H9 (cell line): ENCODE measurements at regions not wholly inside any gene's neighbourhood (a gene's known extent, or its start where the extent isn't known, plus 50 kb on each side); places are given as distances from the start of the nearest gene placed in this dataset.
A peak's percentile ranks its signal among the peaks of the same experiment; 100 is the strongest.

Experiments used
- DNase-seq: peaks from one replicate; pipeline ENCODE4 v3.0.0-alpha.2; 2017
- H2AFZ ChIP-seq: one replicate; pipeline ENCODE4 v1.6.1; 2013; ENCODE audit warnings: mild to moderate bottlenecking, low read length, control low read depth, moderate library complexity
- H2AK5ac ChIP-seq: 2 replicates; pipeline ENCODE4 v1.6.1; 2013; ENCODE audit warnings: low read length, control low read depth, mixed read lengths; ENCODE audit not compliant: insufficient read length
- H2BK120ac ChIP-seq: one replicate; pipeline ENCODE4 v1.6.1; 2013; ENCODE audit warnings: low read depth, mild to moderate bottlenecking, low read length, control low read depth, inconsistent platforms; ENCODE audit not compliant: poor library complexity, severe bottlenecking
- H2BK12ac ChIP-seq: 2 replicates; pipeline ENCODE4 v1.6.1; 2013; ENCODE audit warnings: low read length, control low read depth, mixed read lengths, low read depth; ENCODE audit not compliant: insufficient read length
- H2BK15ac ChIP-seq: 2 replicates; pipeline ENCODE4 v1.6.1; 2013; ENCODE audit warnings: low read depth, low read length, control low read depth
- H2BK20ac ChIP-seq: one replicate; pipeline ENCODE4 v1.6.1; 2013; ENCODE audit warnings: low read depth, mild to moderate bottlenecking, low read length, control low read depth, inconsistent platforms; ENCODE audit not compliant: poor library complexity, severe bottlenecking
- H2BK5ac ChIP-seq: 2 replicates; pipeline ENCODE4 v1.6.1; 2013; ENCODE audit warnings: low read length, control low read depth, mixed read lengths; ENCODE audit not compliant: insufficient read length
- H3K14ac ChIP-seq: 2 replicates; pipeline ENCODE4 v1.6.1; 2013; ENCODE audit warnings: low read length, control low read depth; ENCODE audit not compliant: insufficient read depth
- H3K18ac ChIP-seq: 2 replicates; pipeline ENCODE4 v1.6.1; 2013; ENCODE audit warnings: low read depth, mild to moderate bottlenecking, mixed read lengths, low read length, control low read depth; ENCODE audit not compliant: insufficient read length
- H3K23ac ChIP-seq: 2 replicates; pipeline ENCODE4 v1.6.1; 2013; ENCODE audit warnings: low read length, control low read depth, mixed read lengths, low read depth; ENCODE audit not compliant: insufficient read length
- H3K23me2 ChIP-seq: 2 replicates; pipeline ENCODE4 v1.6.1; 2013; ENCODE audit warnings: low read depth, mild to moderate bottlenecking, mixed read lengths, low read length, control low read depth; ENCODE audit not compliant: insufficient read length, poor library complexity, severe bottlenecking
- H3K27ac ChIP-seq: 2 replicates; pipeline ENCODE4 v1.5.1; 2013; ENCODE audit warnings: low read length, control low read depth, mixed read lengths, low read depth; ENCODE audit not compliant: insufficient read length
- H3K27me3 ChIP-seq: 2 replicates; pipeline ENCODE4 v1.6.1; 2013; ENCODE audit warnings: low read length, control low read depth, inconsistent platforms; ENCODE audit not compliant: insufficient read depth
- H3K4ac ChIP-seq: 2 replicates; pipeline ENCODE4 v1.6.1; 2013; ENCODE audit warnings: low read depth, mild to moderate bottlenecking, control low read depth, inconsistent platforms, low read length, moderate library complexity
- H3K4me1 ChIP-seq: 2 replicates; pipeline ENCODE4 v1.6.1; 2013; ENCODE audit warnings: low read length, control low read depth, inconsistent platforms; ENCODE audit not compliant: insufficient read depth
- H3K4me2 ChIP-seq: 2 replicates; pipeline ENCODE4 v1.6.1; 2013; ENCODE audit warnings: low read length, control low read depth, mixed read lengths; ENCODE audit not compliant: insufficient read length, insufficient read depth
- H3K56ac ChIP-seq: 2 replicates; pipeline ENCODE4 v1.6.1; 2013; ENCODE audit warnings: low read depth, mild to moderate bottlenecking, mixed read lengths, low read length, control low read depth; ENCODE audit not compliant: insufficient read length
- H3K79me1 ChIP-seq: 2 replicates; pipeline ENCODE4 v1.6.1; 2013; ENCODE audit warnings: low read depth, mild to moderate bottlenecking, moderate library complexity, low read length, control low read depth, inconsistent platforms; ENCODE audit not compliant: insufficient read depth, poor library complexity, severe bottlenecking
- H3K79me2 ChIP-seq: 2 replicates; pipeline ENCODE4 v1.6.1; 2013; ENCODE audit warnings: low read length, control low read depth, inconsistent platforms; ENCODE audit not compliant: insufficient read depth
- H3K9ac ChIP-seq: 2 replicates; pipeline ENCODE4 v1.6.1; 2013; ENCODE audit warnings: low read length, control low read depth, mixed read lengths; ENCODE audit not compliant: insufficient read length; ENCODE audit errors: extremely low read depth
- H3K9me3 ChIP-seq: one replicate; pipeline ENCODE4 v1.6.1; 2013; ENCODE audit warnings: low read depth, low read length, inconsistent platforms; ENCODE audit not compliant: control insufficient read depth
- H3T11ph ChIP-seq: one replicate; pipeline ENCODE4 v1.6.1; 2013; ENCODE audit warnings: mild to moderate bottlenecking, low read length, control low read depth, inconsistent platforms
- H4K20me1 ChIP-seq: one replicate; pipeline ENCODE4 v1.6.1; 2013; ENCODE audit not compliant: control insufficient read depth, insufficient read length, insufficient read depth
- H4K5ac ChIP-seq: 2 replicates; pipeline ENCODE4 v1.6.1; 2013; ENCODE audit warnings: low read depth, mild to moderate bottlenecking, mixed read lengths, low read length, control low read depth; ENCODE audit not compliant: insufficient read length
- H4K8ac ChIP-seq: replicated peaks from 2 replicates; pipeline ENCODE4 v1.6.1; 2013; ENCODE audit warnings: low read length, control low read depth, mixed read lengths, low read depth; ENCODE audit not compliant: insufficient read length
- H4K91ac ChIP-seq: 2 replicates; pipeline ENCODE4 v1.6.1; 2013; ENCODE audit warnings: low read depth, mild to moderate bottlenecking, moderate library complexity, mixed read lengths, low read length, control low read depth; ENCODE audit not compliant: insufficient read length
- H3K27ac Mint-ChIP-seq, 3 experiments: 2 replicates in 2 of 3; 3 replicates in 1 of 3; pipeline ENCODE4 v1.8.0; 2020 to 2021; ENCODE audit warnings: mixed read lengths in 3 of 3, mild to moderate bottlenecking in 1 of 3, moderate library complexity in 1 of 3
- H3K27me3 Mint-ChIP-seq: 2 replicates; pipeline ENCODE4 v1.8.0; 2021; ENCODE audit warnings: low read depth, mild to moderate bottlenecking, moderate library complexity, mixed read lengths
- H3K36me3 Mint-ChIP-seq, 3 experiments: 2 replicates in 2 of 3; 3 replicates in 1 of 3; pipeline ENCODE4 v1.8.0; 2020 to 2021; ENCODE audit warnings: low read depth in 3 of 3, mixed read lengths in 3 of 3; ENCODE audit not compliant: insufficient read depth in 1 of 3
- H3K4me1 Mint-ChIP-seq, 2 experiments: 2 replicates each; pipeline ENCODE4 v1.8.0; 2020; ENCODE audit warnings: mixed read lengths in 2 of 2
- H3K4me3 Mint-ChIP-seq, 2 experiments: 2 replicates in 1 of 2; 3 replicates in 1 of 2; pipeline ENCODE4 v1.8.0; 2020 to 2021; ENCODE audit warnings: mild to moderate bottlenecking in 2 of 2, mixed read lengths in 2 of 2, moderate library complexity in 1 of 2
- H3K9me3 Mint-ChIP-seq, 2 experiments: 2 replicates in 1 of 2; 3 replicates in 1 of 2; pipeline ENCODE4 v1.8.0; 2020; ENCODE audit warnings: mild to moderate bottlenecking in 2 of 2, mixed read lengths in 2 of 2, moderate library complexity in 1 of 2
- WGBS: extraction: QIAGEN DNeasy Blood & Tissue Kit; methylation state at CpG from one replicate; pipeline ENCODE4 v1.1.7; 2013; ENCODE audit warnings: missing lambda C conversion rate, low lambda C conversion rate, mixed read lengths; ENCODE audit not compliant: insufficient read length; ENCODE audit errors: extremely low coverage; 5-methylcytosine and 5-hydroxymethylcytosine counted together
- TF ChIP-seq, protein P1 (sequence below): fragments of 200-600 bp; sonication (generic); conservative IDR thresholded peaks from 3 replicates; pipeline ENCODE4 v1.8.0; 2021; ENCODE audit warnings: antibody characterized with exemption, mild to moderate bottlenecking

DNA sequence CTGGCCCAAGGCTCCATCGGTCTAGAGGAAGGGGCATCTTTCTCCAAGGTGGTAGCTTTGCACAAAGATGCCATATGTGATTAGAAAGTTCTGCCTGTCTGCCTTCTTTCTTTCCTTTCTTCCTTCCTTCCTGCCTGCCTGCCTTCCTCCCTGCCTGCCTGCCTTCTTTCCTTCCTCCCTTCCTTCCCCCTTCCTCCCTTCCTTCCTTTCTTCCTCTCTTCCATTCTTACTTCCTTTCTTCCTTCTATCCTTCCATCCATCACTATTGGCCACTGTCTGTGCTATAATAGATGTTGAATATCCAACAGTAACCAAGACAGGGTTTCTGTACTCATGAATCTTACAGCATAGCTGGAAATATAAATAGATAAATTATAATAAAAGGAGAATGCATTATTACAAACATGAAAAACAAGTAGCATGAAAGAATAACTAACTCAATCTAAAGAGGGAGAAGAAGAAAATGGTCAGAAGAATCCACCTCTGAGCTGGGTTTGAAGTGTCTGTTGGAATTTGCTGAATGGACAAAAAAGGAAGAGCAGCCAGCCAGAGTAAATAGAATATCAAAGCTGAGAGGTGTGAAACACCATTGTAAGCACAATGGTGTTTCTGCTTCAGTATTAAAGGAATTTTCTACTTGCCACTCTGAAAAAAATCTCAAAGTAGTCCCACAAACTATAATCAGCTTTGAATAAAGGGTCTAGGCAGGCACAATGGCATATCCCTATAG is 250.6 kb upstream of the NR5A2 start:
- DNase-seq, result no peak
- H3K27me3 Mint-ChIP-seq, result no peaks in the 10 kb centered on the region
- Histone ChIP-seq H2BK15ac (no peak overlapping the region), H2BK120ac (no peak overlapping the region), H3K23me2 (no peaks in the 10 kb centered on the region), H3K4ac (no peak overlapping the region), H2BK5ac (no peak overlapping the region), H3K4me1 (no peaks in the 10 kb centered on the region), H4K5ac (no peak overlapping the region), H3K27me3 (no peaks in the 10 kb centered on the region), H3K9me3 (no peaks in the 10 kb centered on the region), H4K20me1 (no peaks in the 10 kb centered on the region), H3T11ph (no peak overlapping the region), H3K18ac (no peak overlapping the region), H3K9ac (no peak overlapping the region), H3K4me2 (no peak overlapping the region), H2AFZ (no peak overlapping the region), H3K27ac (no peak overlapping the region), H3K14ac (no peak overlapping the region), H2BK20ac (no peak overlapping the region), H3K79me1 (no peaks in the 10 kb centered on the region), H3K56ac (no peak overlapping the region), H4K91ac (no peak overlapping the region), H2AK5ac (no peak overlapping the region), H2BK12ac (no peak overlapping the region), H3K79me2 (no peaks in the 10 kb centered on the region), H4K8ac (no peak overlapping the region), H3K23ac (no peak overlapping the region)
- no CpG with 5 or more reads among the region's 1 CpG for WGBS
- TF ChIP-seq, protein P1, sequence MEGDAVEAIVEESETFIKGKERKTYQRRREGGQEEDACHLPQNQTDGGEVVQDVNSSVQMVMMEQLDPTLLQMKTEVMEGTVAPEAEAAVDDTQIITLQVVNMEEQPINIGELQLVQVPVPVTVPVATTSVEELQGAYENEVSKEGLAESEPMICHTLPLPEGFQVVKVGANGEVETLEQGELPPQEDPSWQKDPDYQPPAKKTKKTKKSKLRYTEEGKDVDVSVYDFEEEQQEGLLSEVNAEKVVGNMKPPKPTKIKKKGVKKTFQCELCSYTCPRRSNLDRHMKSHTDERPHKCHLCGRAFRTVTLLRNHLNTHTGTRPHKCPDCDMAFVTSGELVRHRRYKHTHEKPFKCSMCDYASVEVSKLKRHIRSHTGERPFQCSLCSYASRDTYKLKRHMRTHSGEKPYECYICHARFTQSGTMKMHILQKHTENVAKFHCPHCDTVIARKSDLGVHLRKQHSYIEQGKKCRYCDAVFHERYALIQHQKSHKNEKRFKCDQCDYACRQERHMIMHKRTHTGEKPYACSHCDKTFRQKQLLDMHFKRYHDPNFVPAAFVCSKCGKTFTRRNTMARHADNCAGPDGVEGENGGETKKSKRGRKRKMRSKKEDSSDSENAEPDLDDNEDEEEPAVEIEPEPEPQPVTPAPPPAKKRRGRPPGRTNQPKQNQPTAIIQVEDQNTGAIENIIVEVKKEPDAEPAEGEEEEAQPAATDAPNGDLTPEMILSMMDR, result no peak
- no peak overlapping the region for H3K4me3 Mint-ChIP-seq
- no peaks in the 10 kb centered on the region; a peak in 1 of 7 replicates for H3K36me3 Mint-ChIP-seq
- H3K9me3 Mint-ChIP-seq, result no peaks in the 10 kb centered on the region; a peak in 2 of 5 replicates
- 0 out of 7 replicates have a peak overlapping the region, but pooled peaks of 1 of the 3 experiments have one; percentile 10 for H3K27ac Mint-ChIP-seq
- H3K4me1 Mint-ChIP-seq, result peaks cover 0 to 1% of the 10 kb centered on the region in 2 experiments; a peak in 2 of 4 replicates
